ENCODE measurements at regions not wholly inside any gene's neighbourhood (a gene's known extent, or its start where the extent isn't known, plus 50 kb on each side); places are given as distances from the start of the nearest gene placed in this dataset.
A peak's percentile ranks its signal among the peaks of the same experiment; 100 is the strongest.

- H3K27ac ChIP-seq = no peak overlapping the region
- H3K9me3 ChIP-seq (replicated peaks) = peaks cover 4% of the 10 kb centered on the region
- H3K36me3 ChIP-seq = no peaks in the 10 kb centered on the region
- no peak overlapping the region for H3K4me3 ChIP-seq
- no peaks in the 10 kb centered on the region for H3K27me3 ChIP-seq
- DNase-seq = no peak
- peaks cover 3% of the 10 kb centered on the region; the same call in 1 of the 2 replicates for H3K4me1 ChIP-seq
Observed at GRCh38 chr21:27725916-27726315, 759.0 kb upstream of the ADAMTS5 start.

- peaks cover 3% of the 10 kb centered on the region; the same call in 1 of the 2 replicates for H3K4me1 ChIP-seq
- no peaks in the 10 kb centered on the region for H3K27me3 ChIP-seq
- no peak overlapping the region for H3K4me3 ChIP-seq
- H3K9me3 ChIP-seq (replicated peaks) = peaks cover 4% of the 10 kb centered on the region; the same call in 1 of the 2 replicates
- no peak for DNase-seq
- no peak overlapping the region for H3K27ac ChIP-seq
- H3K36me3 ChIP-seq = no peaks in the 10 kb centered on the region
Observed at GRCh38 chr21:27722095-27722494, 755.2 kb upstream of the ADAMTS5 start.

- Histone ChIP-seq H3K4me3 (no peak overlapping the region), H3K9me3 (replicated peaks) (peaks cover 4% of the 10 kb centered on the region; the same call in 1 of the 2 replicates)
Observed at GRCh38 chr21:27721675-27722074, 754.8 kb upstream of the ADAMTS5 start.

GRCh38 chr21:27719226-27719625, 752.3 kb upstream of the ADAMTS5 start:
- Histone ChIP-seq H3K36me3 (no peaks in the 10 kb centered on the region), H3K9me3 (replicated peaks) (peaks cover 4% of the 10 kb centered on the region; the same call in 1 of the 2 replicates), H3K4me3 (no peak overlapping the region), H3K27me3 (no peaks in the 10 kb centered on the region), H3K27ac (no peak overlapping the region), H3K4me1 (peaks cover 3% of the 10 kb centered on the region; the same call in 1 of the 2 replicates)
- DNase-seq = no peak

More at GRCh38 chr21:27721675-27722074, 754.8 kb upstream of the ADAMTS5 start:
- H3K36me3 ChIP-seq = no peaks in the 10 kb centered on the region
- peaks cover 3% of the 10 kb centered on the region; the same call in 1 of the 2 replicates for H3K4me1 ChIP-seq
- H3K27ac ChIP-seq = no peak overlapping the region
- H3K27me3 ChIP-seq = no peaks in the 10 kb centered on the region
- DNase-seq = no peak

- Histone ChIP-seq H3K4me1 (no peaks in the 10 kb centered on the region), H3K27me3 (no peaks in the 10 kb centered on the region), H3K4me3 (no peak overlapping the region), H3K9me3 (replicated peaks) (peaks cover 4% of the 10 kb centered on the region; the same call in 1 of the 2 replicates), H3K36me3 (no peaks in the 10 kb centered on the region), H3K27ac (no peak overlapping the region)
- no peak for DNase-seq
Observed at GRCh38 chr21:27715131-27715530, 748.2 kb upstream of the ADAMTS5 start.

GRCh38 chr21:27713154-27714109, 746.5 kb upstream of the ADAMTS5 start:
- no peak overlapping the region for H3K27ac ChIP-seq
- H3K4me1 ChIP-seq = no peaks in the 10 kb centered on the region
- peaks cover 4% of the 10 kb centered on the region; the same call in 1 of the 2 replicates for H3K9me3 ChIP-seq (replicated peaks)
- H3K36me3 ChIP-seq = no peaks in the 10 kb centered on the region
- H3K27me3 ChIP-seq = no peaks in the 10 kb centered on the region
- no peak overlapping the region for H3K4me3 ChIP-seq
- no peak for DNase-seq

- Histone ChIP-seq H3K4me3 (no peak overlapping the region), H3K4me1 (peaks cover 11% of the 10 kb centered on the region), H3K36me3 (no peaks in the 10 kb centered on the region), H3K27ac (no peak overlapping the region), H3K27me3 (no peaks in the 10 kb centered on the region), H3K9me3 (replicated peaks) (peaks cover 7% of the 10 kb centered on the region)
- no peak for DNase-seq
Observed at GRCh38 chr21:27704567-27705166, 737.8 kb upstream of the ADAMTS5 start.

- no peaks in the 10 kb centered on the region for H3K27me3 ChIP-seq
- peaks cover 16% of the 10 kb centered on the region for H3K4me1 ChIP-seq
- H3K4me3 ChIP-seq = no peak overlapping the region
- H3K9me3 ChIP-seq (replicated peaks) = peaks cover 7% of the 10 kb centered on the region
- no peak for DNase-seq
- no peak overlapping the region for H3K27ac ChIP-seq
- H3K36me3 ChIP-seq = no peaks in the 10 kb centered on the region
Observed at GRCh38 chr21:27703791-27704190, 736.9 kb upstream of the ADAMTS5 start.

GRCh38 chr21:27700974-27701614, 734.2 kb upstream of the ADAMTS5 start:
- peak overlapping the region; percentile 21; the same call in 1 of the 2 replicates for H3K27ac ChIP-seq

GRCh38 chr21:27695246-27695645, 728.4 kb upstream of the ADAMTS5 start:
- H3K9me3 ChIP-seq (replicated peaks) = 0 out of 2 replicates have a peak, but pooled peaks cover 10% of the 10 kb centered on the region
- H3K4me1 ChIP-seq = peaks cover 11% of the 10 kb centered on the region
- no peaks in the 10 kb centered on the region for H3K36me3 ChIP-seq
- no peak overlapping the region for H3K27ac ChIP-seq
- no peaks in the 10 kb centered on the region for H3K27me3 ChIP-seq
- DNase-seq = no peak
- no peak overlapping the region for H3K4me3 ChIP-seq

More at GRCh38 chr21:27700974-27701614, 734.2 kb upstream of the ADAMTS5 start:
- DNase-seq = peak; percentile 81 to 91
- H3K27me3 ChIP-seq = no peaks in the 10 kb centered on the region
- no peak overlapping the region for H3K4me3 ChIP-seq
- H3K4me1 ChIP-seq = peaks cover 16% of the 10 kb centered on the region
- H3K36me3 ChIP-seq = no peaks in the 10 kb centered on the region
- H3K9me3 ChIP-seq (replicated peaks) = peaks cover 6% of the 10 kb centered on the region; the same call in 1 of the 2 replicates

GRCh38 chr21:27694667-27695066, 727.8 kb upstream of the ADAMTS5 start:
- Histone ChIP-seq H3K27me3 (no peaks in the 10 kb centered on the region), H3K4me3 (no peak overlapping the region), H3K36me3 (no peaks in the 10 kb centered on the region), H3K9me3 (replicated peaks) (0 out of 2 replicates have a peak, but pooled peaks cover 14% of the 10 kb centered on the region), H3K27ac (no peak overlapping the region), H3K4me1 (peaks cover 5% of the 10 kb centered on the region)
- no peak for DNase-seq

- no peak for DNase-seq
- Histone ChIP-seq H3K27ac (no peak overlapping the region), H3K4me1 (no peaks in the 10 kb centered on the region), H3K36me3 (no peaks in the 10 kb centered on the region), H3K27me3 (no peaks in the 10 kb centered on the region), H3K9me3 (replicated peaks) (peaks cover 20% of the 10 kb centered on the region; the same call in 1 of the 2 replicates), H3K4me3 (no peak overlapping the region)
Observed at GRCh38 chr21:27693376-27693775, 726.5 kb upstream of the ADAMTS5 start.

- Histone ChIP-seq H3K27me3 (no peaks in the 10 kb centered on the region), H3K4me1 (no peaks in the 10 kb centered on the region), H3K27ac (no peak overlapping the region), H3K4me3 (no peak overlapping the region), H3K36me3 (no peaks in the 10 kb centered on the region), H3K9me3 (replicated peaks) (peaks cover 24% of the 10 kb centered on the region)
- no peak for DNase-seq
Observed at GRCh38 chr21:27691516-27691915, 724.6 kb upstream of the ADAMTS5 start.

- Histone ChIP-seq H3K4me1 (no peaks in the 10 kb centered on the region), H3K36me3 (no peaks in the 10 kb centered on the region; the same call in 1 of the 2 replicates), H3K27ac (no peak overlapping the region), H3K27me3 (no peaks in the 10 kb centered on the region), H3K9me3 (replicated peaks) (peaks cover 28% of the 10 kb centered on the region), H3K4me3 (no peak overlapping the region)
- no peak for DNase-seq
Observed at GRCh38 chr21:27691006-27691405, 724.1 kb upstream of the ADAMTS5 start.
